Small intestine (tissue), 7 donors: ENCODE measurements at regions not wholly inside any gene's neighbourhood (a gene's known extent, or its start where the extent isn't known, plus 50 kb on each side); places are given as distances from the start of the nearest gene placed in this dataset.

Source experiments
- DNase-seq, 2 donors: peaks; one replicate each; pipeline versions ENCODE4 v3.0.0 to v3.0.0-alpha.2; 2013
- FAIRE-seq: peaks from 2 replicates; lab custom pipeline; 2012; peaks lifted over from hg19 to GRCh38; lab: Jason Lieb, UNC
- H3K27ac ChIP-seq, 3 donors: one replicate each; pipeline ENCODE4 v1.5.1; 2013; ENCODE audit warnings: low read length in 2 of 3, mild to moderate bottlenecking in 2 of 3, control low read depth in 1 of 3, inconsistent platforms in 1 of 3, low read depth in 1 of 3, moderate library complexity in 1 of 3
- H3K27me3 ChIP-seq, 3 donors: one replicate each; pipeline ENCODE4 v1.6.1; 2013; ENCODE audit warnings: low read length in 3 of 3, inconsistent platforms in 1 of 3; ENCODE audit not compliant: control insufficient read depth in 3 of 3, insufficient read depth in 3 of 3
- H3K36me3 ChIP-seq, 3 donors: one replicate each; pipeline ENCODE4 v1.6.1; 2013; ENCODE audit warnings: low read length in 3 of 3, inconsistent platforms in 1 of 3, low read depth in 1 of 3, mild to moderate bottlenecking in 1 of 3, moderate library complexity in 1 of 3; ENCODE audit not compliant: control insufficient read depth in 3 of 3, insufficient read depth in 2 of 3
- H3K4me1 ChIP-seq, 3 donors: one replicate each; pipeline ENCODE4 v1.6.1; 2013; ENCODE audit warnings: low read length in 2 of 3, inconsistent platforms in 1 of 3, low read depth in 1 of 3, mild to moderate bottlenecking in 1 of 3, moderate library complexity in 1 of 3; ENCODE audit not compliant: control insufficient read depth in 3 of 3, insufficient read depth in 2 of 3
- H3K4me3 ChIP-seq, 3 donors: one replicate each; pipeline ENCODE4 v1.5.1; 2013; ENCODE audit warnings: low read length in 3 of 3, control low read depth in 1 of 3, inconsistent platforms in 1 of 3, low read depth in 1 of 3, mild to moderate bottlenecking in 1 of 3, moderate library complexity in 1 of 3
- H3K9me3 ChIP-seq, 2 donors: one replicate each; pipeline ENCODE4 v1.6.1; 2013; ENCODE audit warnings: low read depth in 1 of 2, low read length in 1 of 2; ENCODE audit not compliant: control insufficient read depth in 2 of 2, insufficient read depth in 1 of 2
- WGBS, 3 donors: extraction: QIAGEN DNeasy Blood & Tissue Kit; methylation state at CpG; one replicate each; pipeline ENCODE4 v1.1.7; 2013; 5-methylcytosine and 5-hydroxymethylcytosine counted together
- donor health status: healthy with polysubstance abuse.
- donor health status: control.
- donor health status: control.
- donor health status: Bipolar disorder and iron deficiency.
- donor health status: healthy.

DNA sequence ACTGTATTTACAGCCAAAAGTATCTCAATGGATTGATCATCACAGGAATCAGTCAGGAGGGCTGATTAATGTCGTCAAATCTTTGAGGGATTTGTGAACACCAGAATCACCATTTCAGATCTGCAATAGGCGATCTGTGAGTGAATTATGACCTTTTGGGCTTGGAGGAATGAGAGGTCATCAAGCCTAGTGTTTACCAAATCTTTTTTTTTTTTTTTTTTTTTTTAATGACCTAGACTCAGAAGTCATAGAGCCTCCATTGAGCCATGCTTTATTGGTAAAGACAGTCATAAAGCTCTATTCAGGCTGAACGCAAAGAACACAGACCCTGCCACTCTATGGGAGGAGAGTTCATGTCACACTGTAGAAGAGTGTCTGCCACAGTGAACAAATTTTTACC, 97.7 kb downstream of the SOCS6 start:
- FAIRE-seq, result no peak
- WGBS, 3 donors, result 82 to 92% (median 89%) methylated on average over 3 of the region's 3 CpGs

DNA sequence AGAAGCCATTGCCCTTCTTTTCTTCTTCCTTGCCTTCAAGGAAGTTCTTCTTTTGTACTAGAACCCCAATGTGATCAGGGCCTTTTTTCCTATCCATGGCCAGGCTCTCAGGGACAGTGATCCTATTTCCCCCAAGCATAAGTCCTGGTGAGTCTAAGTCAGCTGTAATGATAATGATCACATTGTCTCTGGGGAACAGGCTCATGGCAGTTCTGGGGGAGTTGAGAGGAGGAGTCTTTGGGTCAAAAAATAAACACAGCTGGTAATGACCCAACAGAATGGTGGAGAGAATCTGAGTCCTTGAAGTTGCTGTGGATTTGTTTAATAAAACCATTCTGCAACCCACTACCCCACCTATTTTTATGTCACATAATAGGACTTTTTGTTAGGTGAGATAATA, 96.6 kb downstream of the SOCS6 start:
- no peak overlapping the region for H3K4me3 ChIP-seq
- H3K9me3 ChIP-seq, result no peaks in the 10 kb centered on the region
- H3K27me3 ChIP-seq, result no peaks in the 10 kb centered on the region
- no peak overlapping the region for H3K27ac ChIP-seq
- H3K36me3 ChIP-seq, result peaks cover 0 to 2% (median 0%) of the 10 kb centered on the region in 3 donors
- DNase-seq (no peak), FAIRE-seq (no peak)
- peaks cover under 1 to 16% (median 2%) of the 10 kb centered on the region in 3 donors for H3K4me1 ChIP-seq

More for the DNA sequence above, 97.7 kb downstream of the SOCS6 start:
- no peak for DNase-seq
- Histone ChIP-seq H3K9me3 (no peaks in the 10 kb centered on the region), H3K4me3 (no peak overlapping the region), H3K4me1 (peaks cover 0 to 7% (median 2%) of the 10 kb centered on the region in 3 donors), H3K27ac (no peak overlapping the region), H3K27me3 (no peaks in the 10 kb centered on the region), H3K36me3 (peaks cover 0 to 2% (median 0%) of the 10 kb centered on the region in 3 donors)

DNA sequence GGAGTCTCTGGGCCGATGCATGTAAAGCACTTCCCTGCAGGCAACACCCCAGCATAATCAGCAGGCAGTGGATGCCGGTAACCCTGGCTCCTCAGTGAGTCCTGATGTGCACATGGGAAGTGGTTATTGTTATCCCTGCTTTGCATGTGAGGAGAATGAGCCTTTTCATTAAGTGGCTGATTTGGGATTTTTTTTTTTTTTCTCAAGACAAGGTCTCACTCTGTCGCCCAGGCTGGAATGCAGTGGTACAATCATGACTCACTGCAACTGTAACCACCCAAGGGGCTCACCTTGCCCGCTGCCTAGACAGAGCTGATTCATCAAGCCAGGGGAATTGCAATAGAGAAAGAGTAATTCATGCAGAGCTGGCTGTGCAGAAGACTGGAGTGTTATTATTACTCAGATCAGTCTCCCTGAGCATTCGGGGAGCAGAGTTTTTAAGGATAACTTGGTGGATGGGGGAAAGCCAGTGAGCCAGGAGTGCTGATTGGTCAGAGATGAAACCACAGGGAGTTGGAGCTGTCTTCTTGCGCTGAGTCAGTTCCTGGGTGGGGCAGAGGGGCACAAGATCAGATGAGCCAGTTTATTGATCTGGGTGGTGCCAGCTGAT, 95.4 kb downstream of the SOCS6 start:
- Histone ChIP-seq H3K9me3 (no peaks in the 10 kb centered on the region), H3K27me3 (no peaks in the 10 kb centered on the region), H3K36me3 (peaks cover 0 to 2% (median 0%) of the 10 kb centered on the region in 3 donors), H3K27ac (no peak overlapping the region), H3K4me3 (no peak overlapping the region), H3K4me1 (peaks cover 3 to 20% (median 3%) of the 10 kb centered on the region in 3 donors)
- FAIRE-seq (no peak), DNase-seq (peak; percentile 27 to 62)
- WGBS, 3 donors, result 44 to 61% (median 49%) methylated on average over 6 of the region's 6 CpGs

- H3K4me1 ChIP-seq, result peaks cover 3 to 26% (median 5%) of the 10 kb centered on the region in 3 donors
- H3K36me3 ChIP-seq, result peaks cover 0 to 2% (median 0%) of the 10 kb centered on the region in 3 donors
- no peaks in the 10 kb centered on the region for H3K27me3 ChIP-seq
- no peak for FAIRE-seq
- no peak for DNase-seq
- no peak overlapping the region for H3K4me3 ChIP-seq
- H3K27ac ChIP-seq, result no peak overlapping the region
- H3K9me3 ChIP-seq, result no peaks in the 10 kb centered on the region
- WGBS, 3 donors, result 81 to 88% (median 84%) methylated on average over 14 of the region's 14 CpGs
Measured at GRCh38 chr18:70382992-70383717, 94.3 kb downstream of the SOCS6 start.

DNA sequence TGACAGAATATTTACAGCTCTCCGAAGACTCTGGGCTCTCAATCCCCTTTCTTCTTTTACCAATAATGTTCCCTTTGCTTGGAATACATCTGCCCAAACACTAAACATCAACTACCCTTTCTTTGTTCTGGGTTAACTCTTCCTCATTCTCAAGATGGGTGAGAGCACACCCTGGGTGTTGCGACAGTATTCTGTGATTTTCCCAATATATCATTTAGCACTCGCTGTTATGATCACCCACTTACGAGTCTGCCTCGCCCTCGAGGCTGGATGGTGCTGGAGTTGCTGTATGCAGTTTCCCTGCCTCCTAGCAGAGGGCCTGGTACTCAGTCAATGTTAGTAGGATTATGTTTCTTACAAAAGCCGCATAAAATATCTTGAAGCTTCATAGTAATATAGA, 93.2 kb downstream of the SOCS6 start:
- peaks cover 3 to 37% (median 13%) of the 10 kb centered on the region in 3 donors for H3K4me1 ChIP-seq
- peak overlapping the region in 2 of 3 donors; percentile 47 to 67 for H3K27ac ChIP-seq
- H3K9me3 ChIP-seq, result no peaks in the 10 kb centered on the region
- FAIRE-seq, result no peak
- peak in 1 of 2 donors; percentile 46 for DNase-seq
- H3K27me3 ChIP-seq, result no peaks in the 10 kb centered on the region
- peaks cover 0 to 2% (median 0%) of the 10 kb centered on the region in 3 donors for H3K36me3 ChIP-seq
- 29 to 68% (median 48%) methylated on average over 7 of the region's 7 CpGs for WGBS, 3 donors
- H3K4me3 ChIP-seq, result no peak overlapping the region

DNA sequence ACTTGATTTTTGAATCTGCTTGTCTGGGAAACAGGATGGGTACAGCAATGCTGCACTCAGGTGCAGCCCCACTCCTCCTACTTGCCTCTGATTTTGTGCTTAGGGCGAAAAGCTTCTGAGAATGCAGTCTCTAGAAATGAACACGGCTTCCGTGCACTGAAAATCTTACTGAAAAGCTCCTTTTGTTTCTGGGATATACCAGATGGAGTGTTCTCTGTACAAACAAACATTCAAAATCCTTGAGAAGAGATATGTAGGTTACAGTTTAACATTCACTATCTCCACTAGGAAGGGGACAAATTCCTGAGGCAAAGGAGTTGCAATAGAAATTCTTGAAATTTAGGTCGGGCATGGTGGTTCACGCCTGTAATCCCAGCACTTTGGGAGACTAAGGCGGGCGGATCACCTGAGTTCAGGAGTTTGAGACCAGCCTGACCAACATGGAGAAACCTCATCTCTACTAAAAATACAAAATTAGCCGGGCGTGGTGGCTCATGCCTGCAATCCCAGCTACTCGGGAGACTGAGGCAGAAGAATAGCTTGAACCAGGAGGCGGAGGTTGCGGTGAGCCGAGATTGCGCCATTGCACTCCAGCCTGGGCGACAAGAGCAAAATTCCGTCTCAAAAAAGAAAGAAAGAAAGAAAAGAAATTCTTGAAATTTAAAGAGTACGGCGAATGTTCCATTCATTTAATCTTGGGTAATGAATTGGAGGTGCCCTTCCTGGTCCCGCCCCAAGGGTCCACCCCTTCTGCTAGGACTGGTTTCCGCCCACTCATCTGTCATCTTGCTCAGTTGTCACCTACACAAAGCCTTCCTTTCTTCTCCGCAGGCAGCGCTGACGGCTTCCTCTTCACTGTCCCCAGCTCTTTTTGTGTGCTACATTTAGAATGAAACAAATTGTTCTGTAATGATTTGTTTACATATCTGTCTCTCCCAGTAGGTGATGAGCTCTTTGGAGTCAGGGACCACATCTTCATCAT, 92.4 kb downstream of the SOCS6 start:
- WGBS, 3 donors, result 20 to 65% (median 33%) methylated on average over 23 of the region's 23 CpGs
- Histone ChIP-seq H3K4me3 (peak overlapping the region in 2 of 3 donors; percentile 1 to 26), H3K36me3 (peaks cover 0 to 2% (median 0%) of the 10 kb centered on the region in 3 donors), H3K27ac (peak overlapping the region; percentile 39 to 67 (median 47)), H3K4me1 (peaks cover 5 to 41% (median 14%) of the 10 kb centered on the region in 3 donors), H3K27me3 (no peaks in the 10 kb centered on the region), H3K9me3 (no peaks in the 10 kb centered on the region)
- DNase-seq (peak; percentile 75 to 94), FAIRE-seq (no peak)
